ENCODE measurements at regions not wholly inside any gene's neighbourhood (a gene's known extent, or its start where the extent isn't known, plus 50 kb on each side); places are given as distances from the start of the nearest gene placed in this dataset.
"Not testable (repeated sequence)": the region's sequence is repeated elsewhere in the genome, so short reads cannot be mapped to it uniquely, and the experiment has no call there.

DNA sequence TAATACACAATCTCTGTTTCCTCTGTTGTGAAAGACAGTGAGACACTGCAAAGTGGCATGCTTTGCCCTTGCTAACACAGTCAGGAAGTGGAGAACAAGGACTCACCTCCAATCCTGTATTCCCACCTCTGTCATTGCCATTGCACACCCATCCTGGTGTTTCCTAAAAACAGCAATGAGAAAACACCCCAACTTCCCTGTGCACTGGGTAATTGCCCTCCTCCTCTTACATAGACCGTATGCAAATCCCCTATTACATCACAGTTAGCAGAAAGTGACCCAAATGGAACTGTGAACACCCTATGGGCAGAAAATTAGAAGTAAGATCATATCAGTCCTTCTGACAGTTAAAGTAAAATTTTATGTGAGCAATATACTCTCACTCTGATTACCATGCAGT lies 355.5 kb downstream of the BCL11B start:
- no peak for TF ChIP-seq CTCF (IDR thresholded peaks at IDR 0.05)
- intact Hi-C loops (cut with micrococcal nuclease): no loop called here
- ATAC-seq: no peak

DNA sequence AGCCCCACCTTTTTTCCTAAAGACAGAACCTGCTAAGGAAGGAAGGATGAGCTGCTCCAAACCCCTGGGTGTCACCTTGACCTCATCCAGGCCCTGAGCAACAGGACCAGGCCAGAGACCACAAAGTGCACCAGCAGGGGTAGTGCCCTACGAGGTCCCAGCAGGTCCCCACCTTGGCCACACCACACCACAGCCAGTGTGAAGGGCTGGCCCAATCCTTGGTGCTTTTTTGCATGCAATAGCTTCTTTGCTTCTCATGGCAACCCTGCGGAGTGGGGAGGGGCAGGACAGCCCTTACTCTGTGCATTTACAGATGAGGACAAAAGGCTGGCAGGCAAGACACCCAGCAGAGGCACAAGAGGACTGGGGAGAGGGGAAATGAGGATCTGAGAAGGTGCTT lies 352.6 kb downstream of the BCL11B start:
- no peaks in the 10 kb centered on the region for H3K27me3 ChIP-seq (ENCODE audit: control insufficient read depth, insufficient read depth, low read length)
- Mint-ChIP-seq H3K36me3 (no peaks in the 10 kb centered on the region), H3K9me3 (no peaks in the 10 kb centered on the region), H3K27ac (no peak overlapping the region), H3K27me3 (ENCODE audit: low read depth in 2 of 2) (peaks cover 18 to 63% of the 10 kb centered on the region in 2 donors), H3K4me1 (no peaks in the 10 kb centered on the region), H3K4me3 (no peak overlapping the region)
- H3K27ac ChIP-seq (ENCODE audit: low read length): no peak overlapping the region
- H3K36me3 ChIP-seq (ENCODE audit: control insufficient read depth, insufficient read depth, low read length): no peaks in the 10 kb centered on the region
- no peaks in the 10 kb centered on the region for H3K4me1 ChIP-seq (ENCODE audit: control insufficient read depth, insufficient read depth, low read length)
- ATAC-seq: no peak
- WGBS (ENCODE audit: insufficient coverage): 47% methylated on average over 2 of the region's 2 CpGs
- DNase-seq: no peak
- intact Hi-C loops (cut with micrococcal nuclease): no loop called here
- TF ChIP-seq CTCF (IDR thresholded peaks at IDR 0.05): no peak
- no peak overlapping the region for H3K4me3 ChIP-seq (ENCODE audit: low read length)
- H3K9me3 ChIP-seq (ENCODE audit: control insufficient read depth, insufficient read depth, low read length): no peaks in the 10 kb centered on the region

More for the DNA sequence above, 355.5 kb downstream of the BCL11B start:
- Histone ChIP-seq H3K27ac (ENCODE audit: low read length) (no peak overlapping the region), H3K27me3 (ENCODE audit: control insufficient read depth, insufficient read depth, low read length) (no peaks in the 10 kb centered on the region), H3K4me3 (ENCODE audit: low read length) (no peak overlapping the region), H3K4me1 (ENCODE audit: control insufficient read depth, insufficient read depth, low read length) (no peaks in the 10 kb centered on the region), H3K36me3 (ENCODE audit: control insufficient read depth, insufficient read depth, low read length) (no peaks in the 10 kb centered on the region), H3K9me3 (ENCODE audit: control insufficient read depth, insufficient read depth, low read length) (no peaks in the 10 kb centered on the region)
- no peak for DNase-seq
- H3K4me1 Mint-ChIP-seq: peaks cover 5 to 6% of the 10 kb centered on the region in 2 donors
- no peaks in the 10 kb centered on the region for H3K9me3 Mint-ChIP-seq
- H3K4me3 Mint-ChIP-seq: no peak overlapping the region
- no peak overlapping the region for H3K27ac Mint-ChIP-seq
- H3K36me3 Mint-ChIP-seq: no peaks in the 10 kb centered on the region
- peaks cover 16 to 59% of the 10 kb centered on the region in 2 donors for H3K27me3 Mint-ChIP-seq (ENCODE audit: low read depth in 2 of 2)
- WGBS (ENCODE audit: insufficient coverage): 80% methylated on average over 1 of the region's 1 CpG

DNA sequence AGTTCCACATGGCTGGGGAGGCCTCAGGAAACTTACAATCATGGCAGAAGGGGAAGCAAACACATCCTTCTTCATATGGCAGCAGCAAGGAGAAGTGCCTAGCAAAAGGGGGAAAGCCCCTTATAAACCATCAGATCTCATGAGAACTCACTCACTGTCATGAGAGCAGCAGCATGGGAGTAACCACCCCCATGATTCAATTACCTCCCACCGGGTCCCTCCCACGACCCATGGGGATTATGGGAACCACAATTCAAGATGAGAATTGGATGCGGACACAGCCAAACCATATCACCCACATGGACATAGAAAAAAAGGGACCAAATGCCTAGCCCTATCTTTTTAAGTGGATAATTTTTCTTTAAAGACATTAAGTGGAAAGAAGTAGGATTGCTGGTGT lies 350.7 kb downstream of the BCL11B start:
- H3K9me3 Mint-ChIP-seq; DNase-seq; H3K4me1 Mint-ChIP-seq; ATAC-seq; H3K27ac ChIP-seq (ENCODE audit: low read length); H3K36me3 Mint-ChIP-seq; H3K36me3 ChIP-seq (ENCODE audit: control insufficient read depth, insufficient read depth, low read length); H3K27ac Mint-ChIP-seq; H3K4me3 ChIP-seq (ENCODE audit: low read length); intact Hi-C loops (cut with micrococcal nuclease); H3K9me3 ChIP-seq (ENCODE audit: control insufficient read depth, insufficient read depth, low read length); H3K4me3 Mint-ChIP-seq; H3K4me1 ChIP-seq (ENCODE audit: control insufficient read depth, insufficient read depth, low read length); H3K27me3 ChIP-seq (ENCODE audit: control insufficient read depth, insufficient read depth, low read length): not testable (repeated sequence)
- 83% methylated on average over 2 of the region's 3 CpGs for WGBS (ENCODE audit: insufficient coverage)
- peaks cover 18 to 58% of the 10 kb centered on the region in 2 donors for H3K27me3 Mint-ChIP-seq (ENCODE audit: low read depth in 2 of 2)

GRCh38 chr14:98923596-98923995 lies 348.4 kb downstream of the BCL11B start:
- no peaks in the 10 kb centered on the region for H3K36me3 Mint-ChIP-seq
- H3K4me1 ChIP-seq (ENCODE audit: control insufficient read depth, insufficient read depth, low read length): no peaks in the 10 kb centered on the region
- DNase-seq (no peak), ATAC-seq (no peak)
- intact Hi-C loops (cut with micrococcal nuclease): no loop called here
- H3K27ac Mint-ChIP-seq: no peak overlapping the region
- H3K27me3 ChIP-seq (ENCODE audit: control insufficient read depth, insufficient read depth, low read length): no peaks in the 10 kb centered on the region
- H3K9me3 Mint-ChIP-seq: no peaks in the 10 kb centered on the region
- H3K27me3 Mint-ChIP-seq (ENCODE audit: low read depth in 2 of 2): peaks cover 18 to 41% of the 10 kb centered on the region in 2 donors
- H3K4me1 Mint-ChIP-seq: no peaks in the 10 kb centered on the region
- no peaks in the 10 kb centered on the region for H3K36me3 ChIP-seq (ENCODE audit: control insufficient read depth, insufficient read depth, low read length)
- no peak overlapping the region for H3K27ac ChIP-seq (ENCODE audit: low read length)
- no peak for TF ChIP-seq CTCF (IDR thresholded peaks at IDR 0.05)
- no peak overlapping the region for H3K4me3 ChIP-seq (ENCODE audit: low read length)
- H3K4me3 Mint-ChIP-seq: no peak overlapping the region
- no peaks in the 10 kb centered on the region for H3K9me3 ChIP-seq (ENCODE audit: control insufficient read depth, insufficient read depth, low read length)
- WGBS (ENCODE audit: insufficient coverage): no CpG with 5 or more reads among the region's 1 CpG
